Neural cell (in vitro differentiated cells): ENCODE measurements at regions not wholly inside any gene's neighbourhood (a gene's known extent, or its start where the extent isn't known, plus 50 kb on each side); places are given as distances from the start of the nearest gene placed in this dataset.

Source experiments
- H2AFZ ChIP-seq: fragments of 200-600, 300-800 bp; sonication (generic), shearing (Covaris generic); 2 replicates; pipeline ENCODE4 v1.6.0; 2014; ENCODE audit warnings: low read depth, mild to moderate bottlenecking, antibody characterized with exemption, low read length, moderate library complexity
- H3F3A ChIP-seq: fragments of 200-600 bp; shearing (Covaris generic); 2 replicates; pipeline ENCODE4 v1.6.1; 2016; ENCODE audit warnings: mild to moderate bottlenecking, moderate library complexity, mixed read lengths, antibody characterized with exemption, low read length; ENCODE audit not compliant: insufficient read depth, poor library complexity, severe bottlenecking
- H3K27ac ChIP-seq: fragments of 200-600, 300-800 bp; sonication (generic), shearing (Covaris generic); 2 replicates; pipeline ENCODE4 v1.5.1; 2014; ENCODE audit warnings: mild to moderate bottlenecking, low read length, moderate library complexity
- H3K27me3 ChIP-seq: fragments of 300-800, 200-600 bp; sonication (generic), shearing (Covaris generic); 2 replicates; pipeline ENCODE4 v1.6.0; 2014; ENCODE audit warnings: mild to moderate bottlenecking, low read depth, low read length, moderate library complexity; ENCODE audit not compliant: insufficient read depth
- H3K36me3 ChIP-seq: fragments of 300-800, 200-600 bp; sonication (generic), shearing (Covaris generic); 2 replicates; pipeline ENCODE4 v1.5.1; 2014; ENCODE audit warnings: mild to moderate bottlenecking, antibody characterized with exemption, low read length, moderate library complexity; ENCODE audit not compliant: insufficient read depth
- H3K4me2 ChIP-seq: fragments of 300-800, 200-600 bp; sonication (generic), shearing (Covaris generic); 2 replicates; pipeline ENCODE4 v1.6.0; 2014; ENCODE audit warnings: mild to moderate bottlenecking, low read length
- H3K4me3 ChIP-seq: fragments of 300-800, 200-600 bp; sonication (generic), shearing (Covaris generic); 2 replicates; pipeline ENCODE4 v1.5.1; 2014; ENCODE audit warnings: mild to moderate bottlenecking, low read length, moderate library complexity
- H3K79me2 ChIP-seq: fragments of 200-600 bp; shearing (Covaris generic); replicated peaks from 2 replicates; pipeline ENCODE4 v1.6.0; 2014; ENCODE audit warnings: mild to moderate bottlenecking, low read length, moderate library complexity; ENCODE audit not compliant: insufficient read depth
- H3K9ac ChIP-seq: fragments of 300-800, 200-600 bp; sonication (generic), shearing (Covaris generic); 2 replicates; pipeline ENCODE4 v1.6.1; 2016; ENCODE audit warnings: mild to moderate bottlenecking, low read length, mixed read lengths
- H3K9me2 ChIP-seq: fragments of 200-600 bp; shearing (Covaris generic); 2 replicates; pipeline ENCODE4 v1.6.1; 2016; ENCODE audit warnings: mild to moderate bottlenecking, low read length, mixed read lengths; ENCODE audit not compliant: insufficient read depth
- H3K9me3 ChIP-seq: fragments of 200-600, 300-800 bp; sonication (generic), shearing (Covaris generic); 2 replicates; pipeline ENCODE4 v1.6.1; 2016; ENCODE audit warnings: mild to moderate bottlenecking, mixed run types, low read length, moderate library complexity, mixed read lengths
- H4K20me1 ChIP-seq: fragments of 200-600 bp; shearing (Covaris generic); 2 replicates; pipeline ENCODE4 v1.6.1; 2016; ENCODE audit warnings: mild to moderate bottlenecking, mixed run types; ENCODE audit not compliant: insufficient read depth
- CTCF ChIP-seq: fragments of 450-650 bp; IDR thresholded peaks from 2 replicates; pipeline ENCODE4 v1.5.1; 2014; ENCODE audit warnings: antibody characterized with exemption, mild to moderate bottlenecking, moderate library complexity; ENCODE audit not compliant: poor library complexity, severe bottlenecking
- EP300 ChIP-seq: fragments of 450-650 bp; conservative IDR thresholded peaks from 2 replicates; pipeline ENCODE4 v1.6.1; 2014; ENCODE audit warnings: antibody characterized with exemption, mild to moderate bottlenecking, moderate library complexity; ENCODE audit not compliant: poor library complexity, severe bottlenecking
- EZH2 ChIP-seq: fragments of 200-600, 300-800 bp; shearing (Covaris generic), sonication (generic); IDR thresholded peaks from 2 replicates; pipeline ENCODE4 v1.6.1; 2014; ENCODE audit warnings: antibody characterized with exemption, low read length, borderline replicate concordance, mild to moderate bottlenecking; ENCODE audit not compliant: insufficient read depth, poor library complexity, severe bottlenecking
- MXI1 ChIP-seq: fragments of 450-650 bp; conservative IDR thresholded peaks from 2 replicates; pipeline ENCODE4 v1.6.1; 2014; ENCODE audit warnings: antibody characterized with exemption, mild to moderate bottlenecking; ENCODE audit not compliant: poor library complexity, severe bottlenecking
- POLR2AphosphoS5 ChIP-seq: IDR thresholded peaks from 2 replicates; pipeline ENCODE4 v1.6.1; 2012
- RAD21 ChIP-seq: fragments of 450-650 bp; conservative IDR thresholded peaks from 2 replicates; pipeline ENCODE4 v1.6.1; 2014; ENCODE audit warnings: antibody characterized with exemption, mild to moderate bottlenecking, moderate library complexity
- REST ChIP-seq: IDR thresholded peaks from 2 replicates; pipeline ENCODE4 v1.6.1; 2012; ENCODE audit warnings: borderline replicate concordance
- SMC3 ChIP-seq: fragments of 450-650 bp; conservative IDR thresholded peaks from 2 replicates; pipeline ENCODE4 v1.6.1; 2014; ENCODE audit warnings: antibody characterized with exemption, mild to moderate bottlenecking, moderate library complexity; ENCODE audit not compliant: poor library complexity
- TAF1 ChIP-seq: IDR thresholded peaks from 2 replicates; pipeline ENCODE4 v1.6.1; 2012; ENCODE audit warnings: low read depth

- Histone ChIP-seq H3K36me3 (no peaks in the 10 kb centered on the region), H3K4me2 (no peak overlapping the region), H3F3A (no peaks in the 10 kb centered on the region), H3K4me3 (no peak overlapping the region), H3K79me2 (peaks cover 17% of the 10 kb centered on the region), H3K27me3 (no peaks in the 10 kb centered on the region), H4K20me1 (no peaks in the 10 kb centered on the region), H3K9me2 (no peaks in the 10 kb centered on the region), H2AFZ (no peak overlapping the region), H3K9ac (no peak overlapping the region), H3K9me3 (no peaks in the 10 kb centered on the region), H3K27ac (no peak overlapping the region)
- TF ChIP-seq REST (no peak), TAF1 (no peak), RAD21 (no peak), EP300 (no peak), POLR2AphosphoS5 (no peak), CTCF (no peak), SMC3 (no peak), EZH2 (no peak), MXI1 (no peak)
Observed at GRCh38 chr11:16512198-16512898, 156.0 kb upstream of the SOX6 start.

GRCh38 chr11:16511116-16512114 lies 155.1 kb upstream of the SOX6 start:
- Histone ChIP-seq H3K27me3 (no peaks in the 10 kb centered on the region), H3K9ac (no peak overlapping the region), H2AFZ (no peak overlapping the region), H3K36me3 (no peaks in the 10 kb centered on the region), H3K9me3 (no peaks in the 10 kb centered on the region), H3K79me2 (peaks cover 17% of the 10 kb centered on the region), H3F3A (no peaks in the 10 kb centered on the region), H3K4me2 (no peak overlapping the region), H3K4me3 (no peak overlapping the region), H4K20me1 (no peaks in the 10 kb centered on the region), H3K9me2 (no peaks in the 10 kb centered on the region), H3K27ac (no peak overlapping the region)
- TF ChIP-seq SMC3 (no peak), CTCF (no peak), MXI1 (no peak), TAF1 (no peak), RAD21 (no peak)
